GM10248 (cell line): ENCODE measurements at regions not wholly inside any gene's neighbourhood (a gene's known extent, or its start where the extent isn't known, plus 50 kb on each side); places are given as distances from the start of the nearest gene placed in this dataset.

ENCODE experiments used
- CTCF ChIA-PET: fragments of 300-600 bp; sonication (Branson Sonifier 250); formaldehyde crosslinking; extraction: SDS; loops from one replicate; lab custom pipeline; 2021; ENCODE audit warnings: antibody characterized with exemption; lab: Yijun Ruan, JAX
- POLR2A ChIA-PET: fragments of 350-650 bp; sonication (Branson Sonifier 250); formaldehyde crosslinking; extraction: SDS; loops from one replicate; lab custom pipeline; 2020; ENCODE audit warnings: antibody characterized with exemption; lab: Yijun Ruan, JAX
- DNase-seq: peaks from one replicate; pipeline ENCODE4 v3.0.0; 2012; ENCODE audit errors: extremely low spot score
- CTCF ChIP-seq: IDR thresholded peaks from 2 replicates; pipeline ENCODE4 v1.5.1; 2012; ENCODE audit warnings: mild to moderate bottlenecking, low read depth; ENCODE audit errors: extremely low read depth, missing control alignments, control extremely low read depth

- ChIA-PET POLR2A (no interaction called here), CTCF (no interaction called here)
- no peak for DNase-seq
- TF ChIP-seq CTCF, result no peak
Observed at GRCh38 chr18:2406544-2406943, 164.8 kb downstream of the METTL4 start.

- no peak for TF ChIP-seq CTCF
- ChIA-PET CTCF (interaction anchor here (2.3 kb wide), 1 partner anchor 11 kb away, joined by 6 read pairs; no protein-coding TSS in a partner anchor), POLR2A (no interaction called here)
- DNase-seq, result no peak
Observed at GRCh38 chr18:2407961-2408360, 163.3 kb downstream of the METTL4 start.

- ChIA-PET POLR2A (no interaction called here), CTCF (interaction anchor here (2.3 kb wide), 1 partner anchor 9 kb away, joined by 6 read pairs; no protein-coding TSS in a partner anchor)
- DNase-seq, result no peak
- TF ChIP-seq CTCF, result no peak
Observed at GRCh38 chr18:2409906-2410305, 161.4 kb downstream of the METTL4 start.

- ChIA-PET CTCF (no interaction called here), POLR2A (no interaction called here)
- no peak for DNase-seq
- no peak for TF ChIP-seq CTCF
Observed at GRCh38 chr18:2410688-2411087, 160.6 kb downstream of the METTL4 start.

GRCh38 chr18:2411381-2411960 lies 159.8 kb downstream of the METTL4 start:
- no peak for DNase-seq
- POLR2A ChIA-PET, result no interaction called here
- no peak for TF ChIP-seq CTCF
- CTCF ChIA-PET, result no interaction called here

- ChIA-PET CTCF (no interaction called here), POLR2A (no interaction called here)
- TF ChIP-seq CTCF, result no peak
- no peak for DNase-seq
Observed at GRCh38 chr18:2412281-2412680, 159.0 kb downstream of the METTL4 start.
